Natural killer cell (primary cell): ENCODE measurements at regions not wholly inside any gene's neighbourhood (a gene's known extent, or its start where the extent isn't known, plus 50 kb on each side); places are given as distances from the start of the nearest gene placed in this dataset.

ENCODE experiments used
- ATAC-seq, 3 donors: fragments of 150-1000 bp in 2 of 3; fragments of 200-7000 bp in 1 of 3; cut with Tn5 transposase; 1 replicate in 1 of 3; 2 replicates in 2 of 3; pipeline ENCODE4 v1.10.0; 2021; ENCODE audit warnings: mild to moderate bottlenecking in 2 of 3, moderate library complexity in 2 of 3
- DNase-seq, 2 donors: peaks; one replicate each; pipeline versions ENCODE4 v3.0.0 to v3.0.0-alpha.2; 2013 to 2021; ENCODE audit warnings: mixed read lengths in 1 of 2
- H3K27ac ChIP-seq: one replicate; pipeline ENCODE4 v1.5.1; 2013; ENCODE audit warnings: mild to moderate bottlenecking, low read length
- H3K27me3 ChIP-seq: one replicate; pipeline ENCODE4 v1.6.1; 2013; ENCODE audit warnings: low read length; ENCODE audit not compliant: control insufficient read depth, insufficient read depth
- H3K36me3 ChIP-seq: one replicate; pipeline ENCODE4 v1.6.1; 2013; ENCODE audit warnings: low read length; ENCODE audit not compliant: control insufficient read depth, insufficient read depth
- H3K4me1 ChIP-seq: one replicate; pipeline ENCODE4 v1.6.1; 2013; ENCODE audit warnings: low read length; ENCODE audit not compliant: control insufficient read depth, insufficient read depth
- H3K4me3 ChIP-seq: one replicate; pipeline ENCODE4 v1.5.1; 2013; ENCODE audit warnings: low read length
- H3K9me3 ChIP-seq: one replicate; pipeline ENCODE4 v1.6.1; 2013; ENCODE audit warnings: low read length; ENCODE audit not compliant: control insufficient read depth, insufficient read depth
- H3K27ac Mint-ChIP-seq, 2 donors: one replicate each; pipeline ENCODE4 v1.8.0; 2022; ENCODE audit warnings: mild to moderate bottlenecking in 2 of 2, mixed read lengths in 2 of 2, moderate library complexity in 1 of 2
- H3K27me3 Mint-ChIP-seq, 2 donors: one replicate each; pipeline ENCODE4 v1.8.0; 2022; ENCODE audit warnings: low read depth in 2 of 2, mixed read lengths in 2 of 2
- H3K36me3 Mint-ChIP-seq: one replicate; pipeline ENCODE4 v1.8.0; 2022; ENCODE audit warnings: mixed read lengths
- H3K4me1 Mint-ChIP-seq, 2 donors: one replicate each; pipeline ENCODE4 v1.8.0; 2022; ENCODE audit warnings: mixed read lengths in 2 of 2
- H3K4me3 Mint-ChIP-seq: one replicate; pipeline ENCODE4 v1.8.0; 2022; ENCODE audit warnings: mild to moderate bottlenecking, moderate library complexity, mixed read lengths
- H3K9me3 Mint-ChIP-seq, 2 donors: one replicate each; pipeline ENCODE4 v1.8.0; 2022; ENCODE audit warnings: mixed read lengths in 2 of 2
- WGBS: methylation state at CpG from one replicate; pipeline ENCODE4 v1.1.7; 2013; ENCODE audit warnings: missing lambda C conversion rate; ENCODE audit not compliant: insufficient coverage; 5-methylcytosine and 5-hydroxymethylcytosine counted together
- intact Hi-C: fragments of 100-400 bp; cut with micrococcal nuclease; formaldehyde crosslinking; loops from one replicate; pipeline ENCODE4 v1.14.2; 2022
- TF ChIP-seq, protein P1 (sequence below): fragments of 200-600 bp; IDR thresholded peaks from one replicate; pipeline ENCODE4 v1.8.0; 2022; ENCODE audit warnings: antibody characterized with exemption

DNA sequence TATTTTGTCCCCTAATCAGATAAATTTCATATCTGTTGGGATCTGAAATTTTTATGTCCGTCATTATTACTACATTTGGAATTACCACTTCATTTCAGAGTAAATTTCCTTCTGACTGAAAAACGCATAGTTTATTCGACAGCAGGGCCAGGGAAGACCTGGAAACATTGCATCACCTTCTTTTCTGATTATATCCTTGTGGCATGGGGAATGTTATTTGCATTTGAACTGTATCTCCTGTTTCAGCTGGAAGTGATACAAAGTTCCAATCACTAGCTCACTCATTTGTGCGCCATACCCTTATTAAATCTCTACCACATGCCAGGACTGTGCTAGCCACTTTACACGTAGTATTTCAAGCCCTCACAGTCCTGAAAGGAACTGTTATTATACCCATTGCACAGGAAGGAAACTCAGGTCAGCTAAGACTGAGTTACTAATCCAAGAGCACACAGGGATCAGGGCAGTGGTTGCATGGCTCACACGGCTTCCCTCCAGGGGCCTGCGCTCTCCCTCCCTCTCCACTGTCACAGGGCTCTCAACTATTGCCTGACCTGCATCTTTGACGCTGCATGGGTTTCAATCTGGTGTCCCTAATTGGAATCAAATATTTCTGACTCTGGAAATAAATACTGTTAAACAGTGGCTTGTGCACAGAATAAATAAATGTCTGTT, 84.4 kb upstream of the NANOS1 start:
- no peaks in the 10 kb centered on the region for H3K27me3 ChIP-seq
- Mint-ChIP-seq H3K4me3 (no peak overlapping the region), H3K27ac (no peak overlapping the region), H3K4me1 (no peaks in the 10 kb centered on the region), H3K9me3 (no peaks in the 10 kb centered on the region), H3K27me3 (peaks cover 13 to 20% of the 10 kb centered on the region in 2 donors), H3K36me3 (no peaks in the 10 kb centered on the region)
- H3K27ac ChIP-seq: no peak overlapping the region
- intact Hi-C loops: no loop called here
- H3K4me1 ChIP-seq: no peaks in the 10 kb centered on the region
- no peak overlapping the region for H3K4me3 ChIP-seq
- TF ChIP-seq, protein P1, sequence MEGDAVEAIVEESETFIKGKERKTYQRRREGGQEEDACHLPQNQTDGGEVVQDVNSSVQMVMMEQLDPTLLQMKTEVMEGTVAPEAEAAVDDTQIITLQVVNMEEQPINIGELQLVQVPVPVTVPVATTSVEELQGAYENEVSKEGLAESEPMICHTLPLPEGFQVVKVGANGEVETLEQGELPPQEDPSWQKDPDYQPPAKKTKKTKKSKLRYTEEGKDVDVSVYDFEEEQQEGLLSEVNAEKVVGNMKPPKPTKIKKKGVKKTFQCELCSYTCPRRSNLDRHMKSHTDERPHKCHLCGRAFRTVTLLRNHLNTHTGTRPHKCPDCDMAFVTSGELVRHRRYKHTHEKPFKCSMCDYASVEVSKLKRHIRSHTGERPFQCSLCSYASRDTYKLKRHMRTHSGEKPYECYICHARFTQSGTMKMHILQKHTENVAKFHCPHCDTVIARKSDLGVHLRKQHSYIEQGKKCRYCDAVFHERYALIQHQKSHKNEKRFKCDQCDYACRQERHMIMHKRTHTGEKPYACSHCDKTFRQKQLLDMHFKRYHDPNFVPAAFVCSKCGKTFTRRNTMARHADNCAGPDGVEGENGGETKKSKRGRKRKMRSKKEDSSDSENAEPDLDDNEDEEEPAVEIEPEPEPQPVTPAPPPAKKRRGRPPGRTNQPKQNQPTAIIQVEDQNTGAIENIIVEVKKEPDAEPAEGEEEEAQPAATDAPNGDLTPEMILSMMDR: no peak
- 95% methylated on average over 7 of the region's 8 CpGs for WGBS
- no peaks in the 10 kb centered on the region for H3K36me3 ChIP-seq
- ATAC-seq: no peak
- DNase-seq: no peak
- no peaks in the 10 kb centered on the region for H3K9me3 ChIP-seq

DNA sequence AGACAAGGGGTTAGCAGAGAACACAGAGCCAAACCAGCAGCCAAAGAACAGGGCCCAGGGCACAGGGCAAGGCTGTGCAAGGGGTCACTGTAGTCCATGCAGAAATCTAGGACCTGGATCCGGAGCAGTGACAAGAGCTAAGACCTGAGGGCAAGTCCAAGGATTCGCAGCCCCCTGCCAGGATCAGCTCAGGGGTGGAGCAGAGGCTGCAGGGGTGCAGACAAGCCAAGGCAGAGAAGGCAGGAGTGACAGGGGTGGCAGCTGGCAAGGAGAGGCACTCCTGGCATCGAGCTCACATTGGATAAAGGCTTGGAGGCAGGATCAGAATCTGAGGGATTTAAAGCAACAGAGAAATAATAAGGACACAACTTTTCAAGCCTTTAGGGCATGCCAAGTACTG, 80.7 kb upstream of the NANOS1 start:
- no peaks in the 10 kb centered on the region for H3K4me1 Mint-ChIP-seq
- DNase-seq: no peak
- WGBS: 71% methylated on average over 3 of the region's 3 CpGs

DNA sequence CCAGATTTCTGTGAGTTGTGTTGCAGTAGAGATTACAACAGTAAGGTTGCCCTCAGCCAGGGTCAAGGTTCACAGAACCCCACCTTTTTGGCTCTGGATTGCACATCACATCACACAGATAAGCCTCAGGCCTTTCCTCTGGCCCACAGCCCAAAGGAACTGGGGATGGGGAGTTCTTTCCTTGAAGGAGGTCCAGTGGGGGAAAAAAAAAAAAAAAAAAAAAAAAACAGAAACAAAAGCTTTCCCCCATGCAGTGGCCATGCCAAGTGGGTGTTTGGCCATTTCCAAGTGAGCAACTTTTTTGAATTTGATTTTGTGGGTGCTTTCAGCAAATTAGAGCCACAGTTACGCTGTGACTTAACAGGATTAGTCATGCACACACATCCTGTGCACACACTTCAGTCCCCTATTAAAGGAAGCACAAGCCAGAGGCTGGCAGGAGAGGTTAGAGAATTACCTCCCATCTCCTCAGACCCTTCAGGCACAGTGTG, 79.3 kb upstream of the NANOS1 start:
- Mint-ChIP-seq H3K4me3 (no peak overlapping the region), H3K27ac (no peak overlapping the region), H3K4me1 (no peaks in the 10 kb centered on the region), H3K9me3 (no peaks in the 10 kb centered on the region), H3K27me3 (peaks cover 10 to 20% of the 10 kb centered on the region in 2 donors), H3K36me3 (no peaks in the 10 kb centered on the region)
- 9% methylated on average over 1 of the region's 1 CpG for WGBS
- ATAC-seq (no peak), DNase-seq (no peak)
- H3K4me1 ChIP-seq: no peaks in the 10 kb centered on the region
- no peaks in the 10 kb centered on the region for H3K36me3 ChIP-seq
- no peak overlapping the region for H3K4me3 ChIP-seq
- H3K27me3 ChIP-seq: no peaks in the 10 kb centered on the region
- intact Hi-C loops: no loop called here
- TF ChIP-seq, protein P1: no peak
- H3K27ac ChIP-seq: no peak overlapping the region
- no peaks in the 10 kb centered on the region for H3K9me3 ChIP-seq

More for the DNA sequence above, 80.7 kb upstream of the NANOS1 start:
- Histone ChIP-seq H3K4me3 (no peak overlapping the region), H3K4me1 (no peaks in the 10 kb centered on the region), H3K9me3 (no peaks in the 10 kb centered on the region), H3K36me3 (no peaks in the 10 kb centered on the region), H3K27ac (no peak overlapping the region), H3K27me3 (no peaks in the 10 kb centered on the region)
- H3K4me3 Mint-ChIP-seq: no peak overlapping the region
- ATAC-seq: no peak
- no peaks in the 10 kb centered on the region for H3K36me3 Mint-ChIP-seq
- TF ChIP-seq, protein P1: no peak
- H3K27me3 Mint-ChIP-seq: peaks cover 12 to 27% of the 10 kb centered on the region in 2 donors
- H3K27ac Mint-ChIP-seq: no peak overlapping the region
- intact Hi-C loops: no loop called here
- H3K9me3 Mint-ChIP-seq: no peaks in the 10 kb centered on the region
